NCI-H1930 (cell line): ENCODE measurements at regions not wholly inside any gene's neighbourhood (a gene's known extent, or its start where the extent isn't known, plus 50 kb on each side); places are given as distances from the start of the nearest gene placed in this dataset.
"Not testable (repeated sequence)": the region's sequence is repeated elsewhere in the genome, so short reads cannot be mapped to it uniquely, and the experiment has no call there.

Experiments used
- DNase-seq, 2 experiments: peaks; one replicate each; lab custom pipeline; 2025; lab: John Stamatoyannopoulos, UW

- no peak for DNase-seq
Measured at GRCh38 chr7:45407730-45408408, 166.3 kb upstream of the ADCY1 start.

- no peak for DNase-seq
Measured at GRCh38 chr7:45408409-45408737, 165.8 kb upstream of the ADCY1 start.

DNA sequence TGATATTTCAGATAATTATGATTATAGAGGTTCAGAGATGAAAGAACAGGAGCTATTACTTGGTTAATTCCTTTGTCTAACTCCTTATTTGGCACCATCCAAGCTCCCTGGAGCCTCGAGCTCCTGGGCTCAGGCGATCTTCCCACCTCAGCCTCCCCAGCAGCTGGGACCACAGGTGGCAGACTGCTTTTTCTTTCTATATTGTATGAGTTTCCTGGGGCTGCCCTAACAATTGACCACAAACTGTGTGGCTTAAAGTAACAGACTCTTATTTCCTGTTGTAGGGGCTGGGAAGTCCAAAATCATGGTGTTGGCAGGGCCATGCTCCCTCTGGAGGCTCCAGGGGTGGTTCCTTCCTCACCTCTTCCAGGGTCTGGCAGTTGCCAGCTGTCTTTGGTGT lies 163.3 kb upstream of the ADCY1 start:
- no peak for DNase-seq

GRCh38 chr7:45413419-45413818 lies 160.7 kb upstream of the ADCY1 start:
- no peak for DNase-seq

DNA sequence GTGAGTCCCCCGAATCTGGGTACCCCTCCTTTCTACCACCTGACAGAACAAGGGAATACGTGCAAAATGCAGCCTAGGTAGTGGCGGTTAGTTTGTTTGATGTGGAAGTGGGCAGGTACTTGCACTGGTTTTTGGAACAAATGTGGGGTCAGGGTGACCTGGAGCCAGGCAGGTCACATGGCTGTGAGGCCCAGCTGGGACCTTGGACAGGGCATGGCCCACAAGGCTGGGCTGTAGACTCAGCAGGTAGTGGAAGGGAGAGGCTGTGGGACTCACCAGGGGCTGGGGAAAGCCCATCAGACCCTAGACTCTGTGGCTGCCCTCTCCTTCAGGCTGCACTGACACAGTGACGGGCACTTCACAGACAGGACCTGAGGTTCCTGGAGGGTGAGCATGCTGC lies 159.9 kb upstream of the ADCY1 start:
- no peak for DNase-seq

DNA sequence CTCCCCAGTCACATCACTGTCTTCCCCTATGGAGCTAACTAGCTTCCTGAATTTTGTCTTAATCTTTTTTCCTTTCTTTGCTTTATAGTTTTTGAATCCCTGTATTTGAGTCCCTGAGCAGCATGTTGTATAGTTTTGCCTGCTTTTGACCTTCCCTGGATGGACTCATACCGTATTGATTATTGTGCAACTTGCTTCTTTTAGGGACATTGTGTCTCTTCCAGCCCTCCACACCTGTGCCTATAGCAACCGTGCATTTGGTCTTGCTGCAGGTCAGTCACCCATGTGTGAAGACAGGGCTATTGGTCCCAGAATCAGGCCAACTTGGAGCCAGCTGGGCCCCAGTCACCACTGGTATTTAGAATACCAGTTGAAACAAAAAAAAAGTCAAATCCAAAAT lies 158.9 kb upstream of the ADCY1 start:
- DNase-seq: no peak

- DNase-seq: no peak
Measured at GRCh38 chr7:45416846-45417245, 157.3 kb upstream of the ADCY1 start.

DNA sequence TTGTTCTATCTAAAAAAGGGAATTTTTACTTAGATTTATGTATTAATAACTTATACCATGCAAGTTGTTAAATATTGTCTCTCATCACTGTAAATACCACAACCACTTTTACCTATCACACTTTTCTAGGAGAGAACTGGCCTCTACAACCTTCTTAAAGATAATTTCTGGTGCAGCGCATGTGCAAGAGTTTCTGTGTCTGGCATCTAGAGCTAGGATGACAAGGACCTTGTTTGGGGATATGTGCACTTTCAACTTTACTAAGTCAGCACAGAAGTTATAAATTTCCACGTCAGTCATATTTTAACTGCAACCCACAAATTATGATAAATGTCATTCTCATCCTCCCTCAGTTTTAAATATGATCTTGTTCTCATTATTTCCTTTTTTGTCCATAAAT lies 156.9 kb upstream of the ADCY1 start:
- DNase-seq: no peak

DNA sequence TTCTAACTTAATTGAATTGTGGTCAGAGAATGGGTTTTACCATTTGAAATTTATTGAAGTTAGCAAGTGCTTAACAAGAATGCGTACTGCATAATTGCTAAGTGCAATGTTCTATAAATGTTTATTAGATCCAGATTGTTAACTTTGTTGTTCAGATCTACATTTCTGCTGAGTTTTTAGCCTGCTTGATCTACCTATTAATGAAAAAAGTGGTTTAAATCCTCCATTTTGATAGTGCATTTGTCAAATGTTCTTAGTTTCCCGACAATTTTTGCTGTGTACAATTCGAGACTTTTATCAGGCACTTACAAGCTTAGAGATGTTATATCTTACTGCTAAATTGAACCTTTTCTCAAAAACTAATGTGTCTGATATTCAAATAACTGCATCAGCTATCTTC lies 156.4 kb upstream of the ADCY1 start:
- DNase-seq: no peak

DNA sequence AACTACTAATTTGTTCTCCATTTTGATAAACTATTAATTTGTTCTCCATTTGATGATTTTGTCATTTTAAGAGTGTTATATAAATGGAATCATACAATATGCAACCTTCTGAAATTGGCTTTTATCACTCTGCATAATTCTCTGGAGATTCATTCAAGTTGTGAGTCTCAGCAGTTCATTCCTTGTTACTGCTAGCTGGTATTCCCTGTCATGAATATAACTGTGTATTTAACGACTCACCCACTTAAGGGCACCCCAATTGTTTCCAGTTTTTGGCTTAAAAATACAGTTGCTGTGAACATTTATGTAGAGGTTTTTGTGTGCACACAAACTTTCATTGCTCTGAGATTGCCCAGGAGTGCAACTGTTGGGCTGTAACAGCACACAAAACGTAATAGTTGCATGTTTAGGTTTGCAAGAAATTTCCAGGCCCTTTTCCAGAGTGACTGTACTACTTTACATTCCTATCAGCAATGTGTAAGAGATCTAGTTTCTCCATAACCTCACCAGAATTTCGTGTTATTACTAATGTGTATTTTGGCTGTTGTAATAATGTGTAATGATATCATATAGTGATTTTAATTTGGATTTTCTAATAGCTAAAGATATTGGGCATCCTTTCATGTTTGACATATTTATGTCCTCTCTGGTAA lies 153.2 kb upstream of the ADCY1 start:
- no peak for DNase-seq

GRCh38 chr7:45421806-45422205 lies 152.4 kb upstream of the ADCY1 start:
- no peak for DNase-seq

- no peak for DNase-seq
Measured at GRCh38 chr7:45430397-45430796, 143.8 kb upstream of the ADCY1 start.

- no peak for DNase-seq
Measured at GRCh38 chr7:45434167-45434784, 139.9 kb upstream of the ADCY1 start.

- DNase-seq: no peak
Measured at GRCh38 chr7:45435131-45435530, 139.0 kb upstream of the ADCY1 start.

GRCh38 chr7:45435846-45436245 lies 138.3 kb upstream of the ADCY1 start:
- DNase-seq: no peak

- DNase-seq: not testable (repeated sequence)
Measured at GRCh38 chr7:45440776-45441175, 133.4 kb upstream of the ADCY1 start.

DNA sequence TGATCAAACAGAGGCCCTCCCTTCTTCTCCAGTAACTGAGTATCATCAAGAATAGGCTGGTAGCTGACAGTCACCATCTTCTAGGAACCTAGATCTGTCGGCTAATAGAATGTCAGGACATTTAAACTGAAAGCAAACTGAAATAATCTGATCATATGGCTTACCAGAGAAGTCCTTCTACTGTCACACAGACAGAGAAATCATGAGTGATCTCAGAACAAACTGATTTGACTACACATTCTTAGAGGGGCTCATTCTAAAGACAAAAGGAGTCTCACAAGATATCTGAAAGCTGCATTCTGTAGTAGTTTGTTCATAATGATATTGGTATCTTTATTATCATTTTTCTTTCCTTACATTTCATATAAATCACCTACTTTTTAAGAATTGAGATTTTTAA lies 130.9 kb upstream of the ADCY1 start:
- no peak for DNase-seq

DNA sequence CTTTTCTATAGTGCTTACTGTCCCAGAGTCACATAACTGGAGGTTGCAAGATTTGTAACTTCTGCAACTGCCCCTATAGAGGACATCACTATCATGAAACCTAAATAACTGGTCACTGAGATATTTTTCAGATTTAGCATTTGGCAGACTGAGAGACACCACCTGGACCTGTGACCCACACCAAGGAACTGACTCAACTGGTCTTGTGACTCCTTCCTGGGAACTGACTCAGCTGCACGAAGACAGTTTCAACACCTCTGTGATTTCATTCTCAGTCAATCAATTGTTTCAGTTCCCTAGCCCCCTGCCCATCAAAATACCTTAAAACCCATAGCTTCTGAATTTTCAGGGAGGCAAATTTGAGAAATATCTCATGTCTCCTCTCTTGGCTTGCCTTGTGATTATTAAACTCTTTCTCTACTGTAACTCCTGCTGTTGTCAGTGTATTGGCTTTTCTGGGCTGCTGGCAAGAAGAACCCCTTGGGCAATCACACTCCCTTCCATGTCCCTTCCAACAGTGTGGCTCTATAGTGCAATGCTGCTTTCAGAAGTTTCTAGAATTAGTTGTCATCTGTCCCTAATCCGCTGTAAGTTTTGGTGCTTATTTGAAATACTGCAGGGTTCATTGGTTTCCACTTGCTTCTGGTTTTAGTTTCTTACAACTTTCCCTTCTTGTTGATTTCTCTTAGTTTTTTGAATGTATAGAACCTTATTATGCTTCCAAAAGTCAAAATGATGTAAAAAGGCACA lies 127.8 kb upstream of the ADCY1 start:
- no peak for DNase-seq

- DNase-seq: no peak
Measured at GRCh38 chr7:45447296-45447695, 126.9 kb upstream of the ADCY1 start.

GRCh38 chr7:45450571-45451204 lies 123.5 kb upstream of the ADCY1 start:
- DNase-seq: no peak

GRCh38 chr7:45451342-45452035 lies 122.7 kb upstream of the ADCY1 start:
- no peak for DNase-seq

GRCh38 chr7:45454771-45455170 lies 119.4 kb upstream of the ADCY1 start:
- no peak for DNase-seq
